Glutamatergic neuron (in vitro differentiated cells): ENCODE measurements at regions not wholly inside any gene's neighbourhood (a gene's known extent, or its start where the extent isn't known, plus 50 kb on each side); places are given as distances from the start of the nearest gene placed in this dataset.

Experiments used
- DNase-seq: peaks from one replicate; pipeline ENCODE4 v3.0.0; 2022
- H3K27ac Mint-ChIP-seq: one replicate; pipeline ENCODE4 v1.8.0; 2020; ENCODE audit warnings: mild to moderate bottlenecking, mixed read lengths, inconsistent platforms; ENCODE audit not compliant: unreplicated experiment
- H3K27me3 Mint-ChIP-seq: one replicate; pipeline ENCODE4 v1.8.0; 2020; ENCODE audit warnings: mild to moderate bottlenecking, moderate library complexity, mixed read lengths, inconsistent platforms; ENCODE audit not compliant: unreplicated experiment
- H3K36me3 Mint-ChIP-seq: one replicate; pipeline ENCODE4 v1.8.0; 2020; ENCODE audit warnings: mild to moderate bottlenecking, mixed read lengths, inconsistent platforms; ENCODE audit not compliant: unreplicated experiment
- H3K4me1 Mint-ChIP-seq: one replicate; pipeline ENCODE4 v1.8.0; 2020; ENCODE audit warnings: mild to moderate bottlenecking, low read depth, mixed read lengths, inconsistent platforms; ENCODE audit not compliant: unreplicated experiment
- H3K4me3 Mint-ChIP-seq: one replicate; pipeline ENCODE4 v1.8.0; 2020; ENCODE audit warnings: mild to moderate bottlenecking, mixed read lengths, inconsistent platforms; ENCODE audit not compliant: unreplicated experiment
- H3K9me3 Mint-ChIP-seq: one replicate; pipeline ENCODE4 v1.8.0; 2020; ENCODE audit warnings: mild to moderate bottlenecking, moderate library complexity, mixed read lengths, inconsistent platforms; ENCODE audit not compliant: unreplicated experiment
- TF ChIP-seq, protein P1 (sequence below): fragments of 200-600 bp; sonication (generic); IDR thresholded peaks from one replicate; pipeline ENCODE4 v1.5.0; 2021; ENCODE audit not compliant: partially characterized antibody, unreplicated experiment

GRCh38 chr7:46461334-46461777 lies 540.3 kb upstream of the IGFBP3 start:
- DNase-seq, result no peak
- peaks cover 8% of the 10 kb centered on the region for H3K36me3 Mint-ChIP-seq
- peaks cover 8% of the 10 kb centered on the region for H3K9me3 Mint-ChIP-seq
- H3K4me1 Mint-ChIP-seq, result no peaks in the 10 kb centered on the region
- no peak overlapping the region for H3K4me3 Mint-ChIP-seq
- no peak overlapping the region for H3K27ac Mint-ChIP-seq
- no peaks in the 10 kb centered on the region for H3K27me3 Mint-ChIP-seq
- TF ChIP-seq, protein P1, sequence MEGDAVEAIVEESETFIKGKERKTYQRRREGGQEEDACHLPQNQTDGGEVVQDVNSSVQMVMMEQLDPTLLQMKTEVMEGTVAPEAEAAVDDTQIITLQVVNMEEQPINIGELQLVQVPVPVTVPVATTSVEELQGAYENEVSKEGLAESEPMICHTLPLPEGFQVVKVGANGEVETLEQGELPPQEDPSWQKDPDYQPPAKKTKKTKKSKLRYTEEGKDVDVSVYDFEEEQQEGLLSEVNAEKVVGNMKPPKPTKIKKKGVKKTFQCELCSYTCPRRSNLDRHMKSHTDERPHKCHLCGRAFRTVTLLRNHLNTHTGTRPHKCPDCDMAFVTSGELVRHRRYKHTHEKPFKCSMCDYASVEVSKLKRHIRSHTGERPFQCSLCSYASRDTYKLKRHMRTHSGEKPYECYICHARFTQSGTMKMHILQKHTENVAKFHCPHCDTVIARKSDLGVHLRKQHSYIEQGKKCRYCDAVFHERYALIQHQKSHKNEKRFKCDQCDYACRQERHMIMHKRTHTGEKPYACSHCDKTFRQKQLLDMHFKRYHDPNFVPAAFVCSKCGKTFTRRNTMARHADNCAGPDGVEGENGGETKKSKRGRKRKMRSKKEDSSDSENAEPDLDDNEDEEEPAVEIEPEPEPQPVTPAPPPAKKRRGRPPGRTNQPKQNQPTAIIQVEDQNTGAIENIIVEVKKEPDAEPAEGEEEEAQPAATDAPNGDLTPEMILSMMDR, result no peak

GRCh38 chr7:46459942-46460341 lies 538.9 kb upstream of the IGFBP3 start:
- H3K9me3 Mint-ChIP-seq, result peaks cover 10% of the 10 kb centered on the region
- H3K27ac Mint-ChIP-seq, result no peak overlapping the region
- H3K4me1 Mint-ChIP-seq, result no peaks in the 10 kb centered on the region
- no peak for DNase-seq
- peaks cover 8% of the 10 kb centered on the region for H3K36me3 Mint-ChIP-seq
- TF ChIP-seq, protein P1, result no peak
- H3K27me3 Mint-ChIP-seq, result no peaks in the 10 kb centered on the region
- H3K4me3 Mint-ChIP-seq, result no peak overlapping the region

GRCh38 chr7:46454816-46455215 lies 533.7 kb upstream of the IGFBP3 start:
- DNase-seq, result no peak
- Mint-ChIP-seq H3K27ac (no peak overlapping the region), H3K36me3 (no peaks in the 10 kb centered on the region), H3K9me3 (peaks cover 2% of the 10 kb centered on the region), H3K4me3 (no peak overlapping the region), H3K27me3 (no peaks in the 10 kb centered on the region), H3K4me1 (no peaks in the 10 kb centered on the region)
- TF ChIP-seq, protein P1, result no peak

GRCh38 chr7:46452561-46453135 lies 531.6 kb upstream of the IGFBP3 start:
- Mint-ChIP-seq H3K4me3 (no peak overlapping the region), H3K4me1 (no peaks in the 10 kb centered on the region), H3K27ac (no peak overlapping the region), H3K27me3 (peaks cover 3% of the 10 kb centered on the region), H3K36me3 (no peaks in the 10 kb centered on the region), H3K9me3 (peaks cover 6% of the 10 kb centered on the region)
- TF ChIP-seq, protein P1, result no peak
- DNase-seq, result no peak

DNA sequence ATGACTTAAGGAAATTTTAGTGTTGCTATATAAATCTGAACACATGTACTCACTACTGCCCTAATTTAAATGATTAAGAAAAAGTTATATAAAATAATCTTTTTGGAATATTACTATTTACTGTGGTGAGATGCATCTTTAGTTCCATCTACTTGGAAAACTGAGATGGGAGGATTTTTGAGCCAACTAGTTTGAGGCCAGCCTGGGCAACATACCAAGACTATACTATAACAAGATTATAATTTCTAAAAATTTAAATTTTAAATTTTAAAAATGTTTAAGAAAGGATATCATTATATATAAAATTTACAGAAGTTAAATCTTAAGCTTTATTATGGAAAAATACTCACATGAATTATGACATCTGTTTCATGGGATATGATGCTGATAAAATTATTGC lies 530.8 kb upstream of the IGFBP3 start:
- H3K9me3 Mint-ChIP-seq, result peaks cover 6% of the 10 kb centered on the region
- no peak overlapping the region for H3K27ac Mint-ChIP-seq
- TF ChIP-seq, protein P1, result no peak
- no peaks in the 10 kb centered on the region for H3K36me3 Mint-ChIP-seq
- H3K4me3 Mint-ChIP-seq, result no peak overlapping the region
- DNase-seq, result no peak
- peaks cover 3% of the 10 kb centered on the region for H3K27me3 Mint-ChIP-seq
- no peaks in the 10 kb centered on the region for H3K4me1 Mint-ChIP-seq
